ENCODE measurements at regions not wholly inside any gene's neighbourhood (a gene's known extent, or its start where the extent isn't known, plus 50 kb on each side); places are given as distances from the start of the nearest gene placed in this dataset.

DNA sequence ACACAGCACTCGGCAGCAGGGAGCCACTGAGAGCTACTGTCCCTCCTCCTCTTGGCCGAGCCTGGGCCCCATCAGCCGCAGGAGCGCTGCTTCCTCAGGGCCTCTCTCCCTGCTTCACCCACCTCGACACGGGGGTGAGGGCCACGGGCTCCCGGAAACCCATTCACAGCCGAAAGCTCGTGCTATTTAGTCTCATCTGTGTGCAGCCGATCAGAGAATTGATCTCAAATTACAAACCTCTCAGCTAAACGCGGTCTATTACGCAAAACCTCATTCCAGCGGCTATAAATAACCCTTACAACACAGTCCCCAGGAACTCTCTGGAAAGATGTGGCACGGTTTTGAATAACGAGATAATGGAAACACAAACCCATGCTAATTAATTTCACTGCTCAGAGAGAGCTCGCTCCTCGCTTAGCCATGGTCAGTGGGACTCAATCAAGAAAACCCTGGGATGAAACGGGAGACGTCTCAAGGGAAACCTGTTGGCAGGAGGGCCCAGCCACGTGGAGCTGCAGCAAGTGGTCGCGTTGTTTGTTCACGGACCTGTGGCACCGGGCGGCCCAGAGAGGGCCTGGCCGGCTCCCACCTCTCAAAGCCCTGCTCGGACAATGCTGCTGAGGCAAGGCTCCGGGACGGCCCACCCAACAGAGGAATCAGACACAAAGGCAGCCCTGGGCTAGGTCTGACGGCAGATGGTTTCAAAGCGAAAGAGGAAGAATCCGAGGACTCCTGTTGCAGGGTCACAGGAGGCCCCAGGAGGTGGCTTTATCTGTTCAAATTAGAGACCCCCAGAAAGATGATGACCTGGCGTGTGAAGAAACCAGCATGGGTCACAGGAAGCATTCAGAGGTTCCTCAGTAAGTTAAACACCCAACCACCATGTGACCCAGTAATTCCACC lies 210.5 kb downstream of the CTTN start:
- DNase-seq (ENCODE audit: low read depth) = no peak
- no peak overlapping the region for H3K4me3 ChIP-seq (ENCODE audit: low read depth, low read length)
- TF ChIP-seq, protein P1, sequence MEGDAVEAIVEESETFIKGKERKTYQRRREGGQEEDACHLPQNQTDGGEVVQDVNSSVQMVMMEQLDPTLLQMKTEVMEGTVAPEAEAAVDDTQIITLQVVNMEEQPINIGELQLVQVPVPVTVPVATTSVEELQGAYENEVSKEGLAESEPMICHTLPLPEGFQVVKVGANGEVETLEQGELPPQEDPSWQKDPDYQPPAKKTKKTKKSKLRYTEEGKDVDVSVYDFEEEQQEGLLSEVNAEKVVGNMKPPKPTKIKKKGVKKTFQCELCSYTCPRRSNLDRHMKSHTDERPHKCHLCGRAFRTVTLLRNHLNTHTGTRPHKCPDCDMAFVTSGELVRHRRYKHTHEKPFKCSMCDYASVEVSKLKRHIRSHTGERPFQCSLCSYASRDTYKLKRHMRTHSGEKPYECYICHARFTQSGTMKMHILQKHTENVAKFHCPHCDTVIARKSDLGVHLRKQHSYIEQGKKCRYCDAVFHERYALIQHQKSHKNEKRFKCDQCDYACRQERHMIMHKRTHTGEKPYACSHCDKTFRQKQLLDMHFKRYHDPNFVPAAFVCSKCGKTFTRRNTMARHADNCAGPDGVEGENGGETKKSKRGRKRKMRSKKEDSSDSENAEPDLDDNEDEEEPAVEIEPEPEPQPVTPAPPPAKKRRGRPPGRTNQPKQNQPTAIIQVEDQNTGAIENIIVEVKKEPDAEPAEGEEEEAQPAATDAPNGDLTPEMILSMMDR (IDR thresholded peaks at IDR 0.05; ENCODE audit: insufficient read depth, low read depth, low read length, missing control alignments) = no peak

DNA sequence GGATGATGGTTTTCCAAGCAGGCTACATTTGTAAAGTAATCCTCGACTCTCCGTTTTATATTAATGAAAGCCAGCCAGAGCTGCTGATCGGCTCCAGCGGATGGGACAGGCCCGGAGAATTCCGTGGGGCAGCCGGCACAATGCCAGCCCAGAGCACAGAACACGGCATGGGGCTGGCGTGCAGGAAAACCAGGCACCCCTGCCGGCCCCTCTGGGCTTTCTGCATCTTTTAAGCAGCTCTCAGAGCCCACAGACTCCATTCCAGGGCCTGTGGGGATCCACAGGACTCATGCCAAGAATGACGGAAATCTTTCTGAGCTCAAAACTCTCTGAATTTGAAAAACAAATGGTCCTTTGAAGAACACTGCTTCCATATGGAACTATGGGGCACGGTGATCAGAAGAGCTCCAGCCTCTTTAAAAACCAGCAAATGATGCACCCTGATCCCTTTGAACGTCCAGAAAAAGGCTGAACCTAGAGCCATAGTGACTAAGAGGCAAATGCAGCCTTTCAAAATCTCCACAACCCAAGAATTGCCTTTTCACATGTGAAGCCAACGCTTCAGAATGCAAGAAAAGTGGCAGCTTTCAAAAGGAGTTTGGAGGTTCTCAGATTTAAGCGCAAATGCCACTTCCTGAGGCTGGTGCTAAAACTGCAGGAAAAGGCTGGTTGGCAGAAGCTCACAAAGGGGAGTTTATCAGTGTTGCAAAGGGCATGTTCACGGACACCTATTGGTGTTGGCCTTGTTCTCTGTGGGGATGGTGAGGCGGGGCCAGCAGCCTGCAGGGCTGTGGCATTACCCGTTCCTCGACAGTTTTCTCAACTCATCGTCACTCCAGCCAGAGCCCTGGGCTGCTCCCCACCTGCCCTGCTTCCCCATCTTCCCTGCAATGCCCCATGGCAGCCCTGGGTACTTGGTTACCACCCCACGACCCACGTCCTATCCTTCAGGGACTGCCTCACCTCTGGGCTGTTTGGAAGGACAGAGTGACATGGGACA lies 212.5 kb downstream of the CTTN start:
- no peak overlapping the region for H3K4me3 ChIP-seq (ENCODE audit: low read depth, low read length)
- TF ChIP-seq, protein P1 (IDR thresholded peaks at IDR 0.05; ENCODE audit: insufficient read depth, low read depth, low read length, missing control alignments) = no peak
- DNase-seq (ENCODE audit: low read depth) = no peak

DNA sequence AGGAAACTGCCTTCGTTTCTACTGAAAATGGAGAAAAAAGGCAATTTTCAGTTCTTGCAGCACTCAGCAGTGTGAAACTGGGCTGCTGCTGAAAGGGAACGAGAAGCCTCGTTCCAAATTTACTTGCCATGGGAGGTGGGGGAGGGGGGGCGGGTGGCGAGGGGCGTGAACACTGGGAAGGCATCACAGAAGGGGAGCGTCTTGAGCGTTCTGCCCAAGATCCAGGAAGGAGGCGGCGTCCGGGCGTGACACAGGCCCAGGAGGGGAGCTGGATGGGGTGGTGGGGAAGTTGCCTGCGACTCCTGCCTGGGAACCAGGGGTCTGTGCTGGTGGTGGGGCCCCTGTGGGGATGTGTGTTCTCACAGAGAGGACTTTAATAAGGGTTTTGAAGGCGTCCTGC lies 213.5 kb downstream of the CTTN start:
- H3K4me3 ChIP-seq (ENCODE audit: low read depth, low read length) = no peak overlapping the region
- TF ChIP-seq, protein P1 (IDR thresholded peaks at IDR 0.05; ENCODE audit: insufficient read depth, low read depth, low read length, missing control alignments) = no peak
- no peak for DNase-seq (ENCODE audit: low read depth)

DNA sequence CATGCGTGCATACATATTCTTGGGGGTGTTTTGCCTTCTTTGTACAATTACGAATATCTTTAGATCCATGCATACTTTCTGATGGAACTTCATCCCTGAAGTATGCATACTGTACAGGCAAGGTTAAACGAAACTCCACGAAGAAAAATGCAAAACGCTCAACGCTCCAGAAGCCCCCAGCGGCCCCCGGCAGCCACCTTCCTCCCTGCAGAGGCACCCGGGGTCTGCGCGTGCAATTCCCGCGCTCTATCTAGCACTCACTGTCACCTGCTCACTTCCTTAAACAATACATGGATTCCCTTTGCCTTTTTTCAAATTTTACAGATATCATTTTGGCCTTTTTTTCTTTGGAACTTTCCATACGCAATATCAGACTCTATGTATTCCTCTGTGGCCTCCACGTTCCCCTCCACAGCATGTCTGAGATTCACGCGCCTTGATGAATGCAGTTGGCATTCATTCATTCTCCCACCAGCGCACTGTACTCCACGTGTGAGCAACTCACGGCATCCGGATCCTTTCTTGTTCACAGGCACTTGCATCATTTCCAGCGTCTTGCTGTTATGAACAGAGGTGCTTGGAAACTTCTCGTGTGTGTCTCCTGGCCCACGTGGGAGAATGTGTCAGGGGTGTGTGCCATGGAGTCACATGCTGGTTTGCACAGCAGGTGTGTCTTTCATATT lies 214.3 kb downstream of the CTTN start:
- no peak for DNase-seq (ENCODE audit: low read depth)
- TF ChIP-seq, protein P1 (IDR thresholded peaks at IDR 0.05; ENCODE audit: insufficient read depth, low read depth, low read length, missing control alignments) = no peak
- H3K4me3 ChIP-seq (ENCODE audit: low read depth, low read length) = no peak overlapping the region

DNA sequence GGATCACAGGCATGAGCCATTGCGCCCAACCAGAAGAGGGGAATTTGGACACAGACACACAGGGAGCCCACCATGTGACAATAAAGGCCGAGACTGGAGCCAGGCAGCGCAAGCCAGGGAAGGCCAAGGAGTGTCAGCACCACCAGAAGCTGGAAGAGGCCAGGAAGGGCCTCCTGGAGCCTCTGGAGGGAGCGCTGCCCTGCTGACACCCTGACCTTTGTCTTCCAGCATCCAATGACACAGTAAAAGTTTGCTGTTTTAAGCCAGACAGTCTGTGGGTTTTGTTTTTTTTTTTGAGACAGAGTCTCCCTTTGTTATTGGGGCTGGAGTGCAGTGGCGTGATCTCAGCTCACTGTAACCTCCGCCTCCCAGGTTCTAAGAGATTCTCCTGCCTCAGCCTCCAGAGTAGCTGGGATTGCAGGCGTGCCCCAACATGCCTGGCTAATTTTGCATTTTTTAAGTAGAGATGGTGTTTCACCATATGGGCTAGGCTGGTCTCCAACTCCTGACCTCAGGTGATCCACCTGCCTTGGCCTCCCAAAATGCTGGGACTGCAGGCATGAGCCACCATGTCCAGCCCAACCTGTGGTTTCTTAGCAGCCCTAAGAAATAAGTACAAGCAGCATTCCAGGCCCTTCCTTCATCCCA lies 215.8 kb downstream of the CTTN start:
- TF ChIP-seq, protein P1 (IDR thresholded peaks at IDR 0.05; ENCODE audit: insufficient read depth, low read depth, low read length, missing control alignments) = no peak
- H3K4me3 ChIP-seq (ENCODE audit: low read depth, low read length) = no peak overlapping the region
- no peak for DNase-seq (ENCODE audit: low read depth)

All from GM12865 (cell line).